HG02885 (cell line): ENCODE measurements at regions not wholly inside any gene's neighbourhood (a gene's known extent, or its start where the extent isn't known, plus 50 kb on each side); places are given as distances from the start of the nearest gene placed in this dataset.

Experiments used
- ATAC-seq: cut with Tn5 transposase; IDR thresholded peaks from one replicate; pipeline ENCODE4 v1.9.1; 2021; ENCODE audit warnings: mild to moderate bottlenecking; ENCODE audit not compliant: unreplicated experiment, poor library complexity

GRCh38 chr6:4593951-4594350 lies 182.3 kb upstream of the CDYL start:
- ATAC-seq, result no peak

GRCh38 chr6:4592026-4592425 lies 184.2 kb upstream of the CDYL start:
- ATAC-seq, result no peak

GRCh38 chr6:4591218-4591617 lies 185.0 kb upstream of the CDYL start:
- ATAC-seq, result no peak

GRCh38 chr6:4589295-4589694 lies 186.9 kb upstream of the CDYL start:
- no peak for ATAC-seq

- no peak for ATAC-seq
These were observed 187.6 kb upstream of the CDYL start for GRCh38 chr6:4588581-4588980.

- ATAC-seq, result no peak
These were observed 188.0 kb upstream of the CDYL start for GRCh38 chr6:4588163-4588562.

GRCh38 chr6:4587171-4587570 lies 189.0 kb upstream of the CDYL start:
- ATAC-seq, result no peak

GRCh38 chr6:4586469-4586859 lies 189.7 kb upstream of the CDYL start:
- no peak for ATAC-seq

- ATAC-seq, result no peak
These were observed 190.3 kb upstream of the CDYL start for GRCh38 chr6:4585682-4586468.

- no peak for ATAC-seq
These were observed 191.4 kb upstream of the CDYL start for GRCh38 chr6:4584801-4585200.

- no peak for ATAC-seq
These were observed 193.4 kb upstream of the CDYL start for GRCh38 chr6:4582506-4583417.

GRCh38 chr6:4581468-4582385 lies 194.5 kb upstream of the CDYL start:
- ATAC-seq, result no peak

- ATAC-seq, result no peak
These were observed 195.8 kb upstream of the CDYL start for GRCh38 chr6:4580361-4580760.

- no peak for ATAC-seq
These were observed 198.8 kb upstream of the CDYL start for GRCh38 chr6:4577406-4577805.

- no peak for ATAC-seq
These were observed 200.5 kb upstream of the CDYL start for GRCh38 chr6:4575714-4576113.

- no peak for ATAC-seq
These were observed 202.2 kb upstream of the CDYL start for GRCh38 chr6:4574007-4574406.

GRCh38 chr6:4571011-4571410 lies 205.2 kb upstream of the CDYL start:
- no peak for ATAC-seq

GRCh38 chr6:4568138-4568537 lies 208.1 kb upstream of the CDYL start:
- no peak for ATAC-seq

- ATAC-seq, result no peak
These were observed 209.1 kb upstream of the CDYL start for GRCh38 chr6:4567141-4567540.
